Natural killer cell treated with Interleukin-12 subunit alpha and Interleukin-12 subunit beta and Interleukin-15 and Interleukin-18, amount 100 ng/mL, for 72 hours (primary cell): ENCODE measurements at regions not wholly inside any gene's neighbourhood (a gene's known extent, or its start where the extent isn't known, plus 50 kb on each side); places are given as distances from the start of the nearest gene placed in this dataset.
A peak's percentile ranks its signal among the peaks of the same experiment; 100 is the strongest.

Source experiments
- ATAC-seq, 2 donors: fragments of 150-1000 bp; cut with Tn5 transposase in 1 of 2; sonication (Bioruptor Pico), chemical (Tn5 transposase) in 1 of 2; 2 replicates each; pipeline ENCODE4 v1.10.0; 2021
- DNase-seq: peaks from one replicate; pipeline ENCODE4 v3.0.0; 2022; ENCODE audit warnings: low spot score
- H3K27ac Mint-ChIP-seq, 2 donors: 1 replicate in 1 of 2; 2 replicates in 1 of 2; pipeline ENCODE4 v1.8.0; 2022; ENCODE audit warnings: mixed read lengths in 2 of 2, mild to moderate bottlenecking in 1 of 2, moderate library complexity in 1 of 2
- H3K27me3 Mint-ChIP-seq, 2 donors: 1 replicate in 1 of 2; 2 replicates in 1 of 2; pipeline ENCODE4 v1.8.0; 2022; ENCODE audit warnings: mixed read lengths in 2 of 2
- H3K36me3 Mint-ChIP-seq: one replicate; pipeline ENCODE4 v1.8.0; 2022; ENCODE audit warnings: mixed read lengths
- H3K4me1 Mint-ChIP-seq, 2 donors: 1 replicate in 1 of 2; 2 replicates in 1 of 2; pipeline ENCODE4 v1.8.0; 2022; ENCODE audit warnings: low read depth in 2 of 2, mixed read lengths in 2 of 2, mild to moderate bottlenecking in 1 of 2
- H3K4me3 Mint-ChIP-seq: one replicate; pipeline ENCODE4 v1.8.0; 2022; ENCODE audit warnings: mixed read lengths
- H3K9me3 Mint-ChIP-seq: 2 replicates; pipeline ENCODE4 v1.8.0; 2022; ENCODE audit warnings: mixed read lengths

GRCh38 chrY:19818546-19818945 is 74.0 kb upstream of the KDM5D start:
- no peaks in the 10 kb centered on the region for H3K36me3 Mint-ChIP-seq
- H3K4me3 Mint-ChIP-seq = no peak overlapping the region
- ATAC-seq = no peak
- H3K27me3 Mint-ChIP-seq = peaks cover 0 to 7% of the 10 kb centered on the region in 2 donors
- DNase-seq = no peak
- H3K9me3 Mint-ChIP-seq = no peaks in the 10 kb centered on the region
- H3K4me1 Mint-ChIP-seq = no peaks in the 10 kb centered on the region
- no peak overlapping the region for H3K27ac Mint-ChIP-seq

GRCh38 chrY:19816920-19817319 is 72.4 kb upstream of the KDM5D start:
- H3K27me3 Mint-ChIP-seq = peaks cover 0 to 6% of the 10 kb centered on the region in 2 donors
- no peak for ATAC-seq
- H3K36me3 Mint-ChIP-seq = no peaks in the 10 kb centered on the region
- peak overlapping the region; percentile 47 for H3K4me3 Mint-ChIP-seq
- no peaks in the 10 kb centered on the region for H3K4me1 Mint-ChIP-seq
- no peak for DNase-seq
- no peak overlapping the region for H3K27ac Mint-ChIP-seq
- no peaks in the 10 kb centered on the region for H3K9me3 Mint-ChIP-seq

GRCh38 chrY:19816053-19816823 is 71.7 kb upstream of the KDM5D start:
- no peak for DNase-seq
- Mint-ChIP-seq H3K27me3 (no peaks in the 10 kb centered on the region), H3K36me3 (no peaks in the 10 kb centered on the region), H3K4me3 (peak overlapping the region; percentile 47), H3K27ac (no peak overlapping the region), H3K9me3 (no peaks in the 10 kb centered on the region), H3K4me1 (no peaks in the 10 kb centered on the region)
- no peak for ATAC-seq
